ENCODE measurements at regions not wholly inside any gene's neighbourhood (a gene's known extent, or its start where the extent isn't known, plus 50 kb on each side); places are given as distances from the start of the nearest gene placed in this dataset.

DNA sequence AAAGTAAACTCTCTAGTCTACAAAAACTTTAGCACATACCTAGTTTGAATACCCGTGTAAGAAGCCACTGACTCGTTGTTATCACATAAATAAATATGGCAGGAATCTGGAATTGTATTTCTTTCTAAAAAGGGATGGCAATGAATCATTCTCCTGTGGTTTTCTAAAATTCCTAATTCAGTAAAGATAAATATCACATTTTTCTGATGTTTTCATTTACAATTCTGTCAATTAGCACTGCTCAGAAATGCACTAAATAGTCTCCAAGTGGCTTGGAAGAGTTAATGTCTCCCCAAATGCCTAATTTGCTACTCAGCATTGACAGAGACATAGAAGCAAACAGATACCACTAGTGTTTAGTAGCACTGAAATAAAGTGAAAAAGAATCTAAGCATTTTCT lies 547.7 kb upstream of the SLITRK1 start:
- no peaks in the 10 kb centered on the region for H3K27me3 Mint-ChIP-seq (ENCODE audit: low read depth)
- CTCF ChIA-PET: no interaction called here
- TF ChIP-seq ZNF138 (CRISPR knock-in tag; conservative IDR thresholded peaks at IDR 0.05) (no peak), JAZF1 (CRISPR knock-in tag; IDR thresholded peaks at IDR 0.05) (no peak), ZNF416 (CRISPR knock-in tag; IDR thresholded peaks at IDR 0.05) (no peak), MYBL2 (CRISPR knock-in tag; IDR thresholded peaks at IDR 0.05) (no peak), ZNF232 (CRISPR knock-in tag; IDR thresholded peaks at IDR 0.05) (no peak)
- TF ChIP-seq, protein P1, sequence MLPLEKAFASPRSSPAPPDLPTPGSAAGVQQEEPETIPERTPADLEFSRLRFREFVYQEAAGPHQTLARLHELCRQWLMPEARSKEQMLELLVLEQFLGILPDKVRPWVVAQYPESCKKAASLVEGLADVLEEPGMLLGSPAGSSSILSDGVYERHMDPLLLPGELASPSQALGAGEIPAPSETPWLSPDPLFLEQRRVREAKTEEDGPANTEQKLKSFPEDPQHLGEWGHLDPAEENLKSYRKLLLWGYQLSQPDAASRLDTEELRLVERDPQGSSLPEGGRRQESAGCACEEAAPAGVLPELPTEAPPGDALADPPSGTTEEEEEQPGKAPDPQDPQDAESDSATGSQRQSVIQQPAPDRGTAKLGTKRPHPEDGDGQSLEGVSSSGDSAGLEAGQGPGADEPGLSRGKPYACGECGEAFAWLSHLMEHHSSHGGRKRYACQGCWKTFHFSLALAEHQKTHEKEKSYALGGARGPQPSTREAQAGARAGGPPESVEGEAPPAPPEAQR (CRISPR knock-in tag; IDR thresholded peaks at IDR 0.05): no peak
- TF ChIP-seq, protein P2, sequence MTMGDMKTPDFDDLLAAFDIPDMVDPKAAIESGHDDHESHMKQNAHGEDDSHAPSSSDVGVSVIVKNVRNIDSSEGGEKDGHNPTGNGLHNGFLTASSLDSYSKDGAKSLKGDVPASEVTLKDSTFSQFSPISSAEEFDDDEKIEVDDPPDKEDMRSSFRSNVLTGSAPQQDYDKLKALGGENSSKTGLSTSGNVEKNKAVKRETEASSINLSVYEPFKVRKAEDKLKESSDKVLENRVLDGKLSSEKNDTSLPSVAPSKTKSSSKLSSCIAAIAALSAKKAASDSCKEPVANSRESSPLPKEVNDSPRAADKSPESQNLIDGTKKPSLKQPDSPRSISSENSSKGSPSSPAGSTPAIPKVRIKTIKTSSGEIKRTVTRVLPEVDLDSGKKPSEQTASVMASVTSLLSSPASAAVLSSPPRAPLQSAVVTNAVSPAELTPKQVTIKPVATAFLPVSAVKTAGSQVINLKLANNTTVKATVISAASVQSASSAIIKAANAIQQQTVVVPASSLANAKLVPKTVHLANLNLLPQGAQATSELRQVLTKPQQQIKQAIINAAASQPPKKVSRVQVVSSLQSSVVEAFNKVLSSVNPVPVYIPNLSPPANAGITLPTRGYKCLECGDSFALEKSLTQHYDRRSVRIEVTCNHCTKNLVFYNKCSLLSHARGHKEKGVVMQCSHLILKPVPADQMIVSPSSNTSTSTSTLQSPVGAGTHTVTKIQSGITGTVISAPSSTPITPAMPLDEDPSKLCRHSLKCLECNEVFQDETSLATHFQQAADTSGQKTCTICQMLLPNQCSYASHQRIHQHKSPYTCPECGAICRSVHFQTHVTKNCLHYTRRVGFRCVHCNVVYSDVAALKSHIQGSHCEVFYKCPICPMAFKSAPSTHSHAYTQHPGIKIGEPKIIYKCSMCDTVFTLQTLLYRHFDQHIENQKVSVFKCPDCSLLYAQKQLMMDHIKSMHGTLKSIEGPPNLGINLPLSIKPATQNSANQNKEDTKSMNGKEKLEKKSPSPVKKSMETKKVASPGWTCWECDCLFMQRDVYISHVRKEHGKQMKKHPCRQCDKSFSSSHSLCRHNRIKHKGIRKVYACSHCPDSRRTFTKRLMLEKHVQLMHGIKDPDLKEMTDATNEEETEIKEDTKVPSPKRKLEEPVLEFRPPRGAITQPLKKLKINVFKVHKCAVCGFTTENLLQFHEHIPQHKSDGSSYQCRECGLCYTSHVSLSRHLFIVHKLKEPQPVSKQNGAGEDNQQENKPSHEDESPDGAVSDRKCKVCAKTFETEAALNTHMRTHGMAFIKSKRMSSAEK (CRISPR knock-in tag; IDR thresholded peaks at IDR 0.05; ENCODE audit: borderline replicate concordance): no peak
- TF ChIP-seq, protein P3, sequence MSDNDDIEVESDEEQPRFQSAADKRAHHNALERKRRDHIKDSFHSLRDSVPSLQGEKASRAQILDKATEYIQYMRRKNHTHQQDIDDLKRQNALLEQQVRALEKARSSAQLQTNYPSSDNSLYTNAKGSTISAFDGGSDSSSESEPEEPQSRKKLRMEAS (CRISPR knock-in tag; IDR thresholded peaks at IDR 0.05): no peak
- DNase-seq (ENCODE audit: low spot score): no peak
- POLR2A ChIA-PET: no interaction called here
- H3K4me3 Mint-ChIP-seq: no peak overlapping the region
- no peaks in the 10 kb centered on the region for H3K9me3 Mint-ChIP-seq
- H3K36me3 Mint-ChIP-seq: no peaks in the 10 kb centered on the region
- no peak for ATAC-seq
- H3K4me1 Mint-ChIP-seq: peaks cover 4% of the 10 kb centered on the region
- no peak overlapping the region for H3K27ac Mint-ChIP-seq

DNA sequence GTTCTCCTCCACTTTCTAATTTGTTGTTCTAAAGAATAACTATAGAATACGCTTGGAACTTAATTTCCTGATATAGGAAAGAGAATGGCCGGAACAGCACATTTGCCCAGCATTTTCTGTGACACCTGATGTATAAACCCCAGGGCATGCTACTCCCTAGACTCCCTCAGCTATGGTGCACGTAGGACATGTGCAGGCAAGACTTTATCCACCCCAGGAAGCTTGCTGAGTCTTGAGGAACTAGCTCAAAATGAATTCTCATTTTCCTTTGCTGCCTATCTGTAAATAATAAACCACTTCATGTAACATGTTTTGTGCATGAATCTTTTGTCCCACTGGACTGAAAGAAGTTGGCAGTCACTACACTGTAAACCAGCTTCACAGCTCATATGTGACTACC lies 535.8 kb upstream of the SLITRK1 start:
- POLR2A ChIA-PET: no interaction called here
- Mint-ChIP-seq H3K9me3 (peaks cover 32% of the 10 kb centered on the region), H3K4me3 (no peak overlapping the region), H3K27ac (no peak overlapping the region), H3K4me1 (no peaks in the 10 kb centered on the region), H3K36me3 (peaks cover 4% of the 10 kb centered on the region), H3K27me3 (ENCODE audit: low read depth) (no peaks in the 10 kb centered on the region)
- no peak for ATAC-seq
- CTCF ChIA-PET: no interaction called here
- TF ChIP-seq, protein P4, sequence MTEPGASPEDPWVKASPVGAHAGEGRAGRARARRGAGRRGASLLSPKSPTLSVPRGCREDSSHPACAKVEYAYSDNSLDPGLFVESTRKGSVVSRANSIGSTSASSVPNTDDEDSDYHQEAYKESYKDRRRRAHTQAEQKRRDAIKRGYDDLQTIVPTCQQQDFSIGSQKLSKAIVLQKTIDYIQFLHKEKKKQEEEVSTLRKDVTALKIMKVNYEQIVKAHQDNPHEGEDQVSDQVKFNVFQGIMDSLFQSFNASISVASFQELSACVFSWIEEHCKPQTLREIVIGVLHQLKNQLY (CRISPR knock-in tag; IDR thresholded peaks at IDR 0.05): no peak
- no peak for TF ChIP-seq RORB (CRISPR knock-in tag; IDR thresholded peaks at IDR 0.05)
- TF ChIP-seq JUN (CRISPR knock-in tag; IDR thresholded peaks at IDR 0.05): no peak
- no peak for TF ChIP-seq NR2C2 (CRISPR knock-in tag; IDR thresholded peaks at IDR 0.05)
- TF ChIP-seq, protein P5, sequence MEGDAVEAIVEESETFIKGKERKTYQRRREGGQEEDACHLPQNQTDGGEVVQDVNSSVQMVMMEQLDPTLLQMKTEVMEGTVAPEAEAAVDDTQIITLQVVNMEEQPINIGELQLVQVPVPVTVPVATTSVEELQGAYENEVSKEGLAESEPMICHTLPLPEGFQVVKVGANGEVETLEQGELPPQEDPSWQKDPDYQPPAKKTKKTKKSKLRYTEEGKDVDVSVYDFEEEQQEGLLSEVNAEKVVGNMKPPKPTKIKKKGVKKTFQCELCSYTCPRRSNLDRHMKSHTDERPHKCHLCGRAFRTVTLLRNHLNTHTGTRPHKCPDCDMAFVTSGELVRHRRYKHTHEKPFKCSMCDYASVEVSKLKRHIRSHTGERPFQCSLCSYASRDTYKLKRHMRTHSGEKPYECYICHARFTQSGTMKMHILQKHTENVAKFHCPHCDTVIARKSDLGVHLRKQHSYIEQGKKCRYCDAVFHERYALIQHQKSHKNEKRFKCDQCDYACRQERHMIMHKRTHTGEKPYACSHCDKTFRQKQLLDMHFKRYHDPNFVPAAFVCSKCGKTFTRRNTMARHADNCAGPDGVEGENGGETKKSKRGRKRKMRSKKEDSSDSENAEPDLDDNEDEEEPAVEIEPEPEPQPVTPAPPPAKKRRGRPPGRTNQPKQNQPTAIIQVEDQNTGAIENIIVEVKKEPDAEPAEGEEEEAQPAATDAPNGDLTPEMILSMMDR (IDR thresholded peaks at IDR 0.05): no peak
- no peak for TF ChIP-seq GRHL2 (CRISPR knock-in tag; IDR thresholded peaks at IDR 0.05; ENCODE audit: insufficient replicate concordance, severe bottlenecking)
- no peak for TF ChIP-seq SOX15 (CRISPR knock-in tag; IDR thresholded peaks at IDR 0.05)
- no peak for TF ChIP-seq GABPB1 (CRISPR knock-in tag; IDR thresholded peaks at IDR 0.05)
- TF ChIP-seq KAT7 (CRISPR knock-in tag; IDR thresholded peaks at IDR 0.05; ENCODE audit: borderline replicate concordance): no peak
- TF ChIP-seq, protein P6, sequence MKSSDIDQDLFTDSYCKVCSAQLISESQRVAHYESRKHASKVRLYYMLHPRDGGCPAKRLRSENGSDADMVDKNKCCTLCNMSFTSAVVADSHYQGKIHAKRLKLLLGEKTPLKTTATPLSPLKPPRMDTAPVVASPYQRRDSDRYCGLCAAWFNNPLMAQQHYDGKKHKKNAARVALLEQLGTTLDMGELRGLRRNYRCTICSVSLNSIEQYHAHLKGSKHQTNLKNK (CRISPR knock-in tag; IDR thresholded peaks at IDR 0.05): no peak
- no peak for TF ChIP-seq FOXJ3 (CRISPR knock-in tag; IDR thresholded peaks at IDR 0.05; ENCODE audit: borderline replicate concordance)
- no peak for TF ChIP-seq ZBTB21 (CRISPR knock-in tag; IDR thresholded peaks at IDR 0.05; ENCODE audit: borderline replicate concordance)
- TF ChIP-seq STAT6 (CRISPR knock-in tag; conservative IDR thresholded peaks at IDR 0.05; ENCODE audit: low read depth): no peak
- TF ChIP-seq ZNF317 (CRISPR knock-in tag; IDR thresholded peaks at IDR 0.05; ENCODE audit: borderline replicate concordance, low read depth): no peak
- TF ChIP-seq ETV6 (CRISPR knock-in tag; IDR thresholded peaks at IDR 0.05): no peak
- no peak for DNase-seq (ENCODE audit: low spot score)
